T47D (cell line): ENCODE measurements at regions not wholly inside any gene's neighbourhood (a gene's known extent, or its start where the extent isn't known, plus 50 kb on each side); places are given as distances from the start of the nearest gene placed in this dataset.

ENCODE experiments used
- DNase-seq, 2 experiments: peaks; one replicate each; pipeline versions ENCODE4 v3.0.0 to v3.0.0-alpha.2; 2011 to 2012; ENCODE audit warnings: low read depth in 1 of 2, low spot score in 1 of 2
- JUND ChIP-seq: IDR thresholded peaks from 2 replicates; pipeline ENCODE4 v1.6.1; 2012; ENCODE audit warnings: low read depth
- in situ Hi-C: cut with HindIII; loops from 2 replicates; pipeline ENCODE4 v1.10.0; 2016; ENCODE audit warnings: low sequenced_read_pairs, low pct_unique_long_range_greater_than_20kb

DNA sequence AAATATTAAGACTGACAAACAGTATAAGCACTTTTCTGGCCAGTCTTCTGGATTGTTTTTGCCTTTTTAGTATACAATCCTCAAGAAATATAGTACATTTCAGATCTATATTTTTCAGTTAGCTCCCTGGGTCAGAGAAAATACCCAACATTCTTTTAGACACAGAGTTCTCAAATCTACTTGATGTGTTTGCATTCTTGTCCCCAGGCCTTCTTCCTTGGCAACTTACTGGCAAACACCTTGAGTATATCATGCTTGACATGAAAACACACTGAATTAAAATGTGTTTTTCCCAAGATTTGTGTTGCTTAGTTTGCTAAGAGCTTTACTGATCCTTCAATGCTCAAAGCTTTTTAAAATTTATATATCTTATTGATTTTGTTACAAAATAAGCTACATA lies 1413.1 kb upstream of the CDH9 start:
- in situ Hi-C loops, result no loop called here
- DNase-seq, result no peak
- no peak for TF ChIP-seq JUND

DNA sequence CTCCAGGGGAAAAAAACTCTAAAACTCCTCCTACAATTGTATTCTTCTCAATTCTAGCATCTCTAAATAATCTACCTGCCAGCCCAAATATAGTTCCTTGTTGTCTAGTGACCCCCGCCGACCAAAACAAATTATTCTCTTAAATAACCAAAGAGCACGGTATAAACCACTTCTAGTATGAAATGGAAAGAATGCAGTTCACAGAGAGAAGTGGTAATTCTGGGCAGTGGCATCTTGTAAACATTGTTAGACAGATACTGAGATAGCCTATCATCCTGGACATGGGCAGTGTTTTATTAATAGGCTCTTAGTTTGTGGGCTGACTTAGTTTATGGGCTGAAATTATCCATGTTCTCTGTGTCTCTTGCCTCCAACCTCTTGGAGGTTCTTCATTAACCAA lies 1412.6 kb upstream of the CDH9 start:
- in situ Hi-C loops, result no loop called here
- no peak for DNase-seq
- no peak for TF ChIP-seq JUND

DNA sequence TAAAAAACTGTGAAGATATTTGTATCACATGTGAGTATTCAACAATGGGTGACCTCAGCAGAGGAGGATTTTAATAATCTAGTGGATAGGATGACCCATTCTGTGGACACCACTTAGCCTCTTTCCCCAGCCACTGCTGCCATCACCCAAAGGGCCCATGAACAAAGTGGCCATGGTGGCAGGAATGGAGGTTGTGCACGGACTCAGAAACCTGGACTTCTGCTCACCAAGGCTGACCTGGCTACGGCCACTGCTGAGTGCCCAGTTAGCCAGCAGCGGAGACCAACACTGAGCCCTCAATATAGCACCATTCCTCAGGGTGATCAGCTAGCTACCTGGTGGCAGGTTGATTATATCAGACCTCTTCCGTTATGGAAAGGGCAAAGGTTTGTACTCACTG lies 1410.4 kb upstream of the CDH9 start:
- DNase-seq, result no peak
- in situ Hi-C loops, result no loop called here
- TF ChIP-seq JUND, result no peak

DNA sequence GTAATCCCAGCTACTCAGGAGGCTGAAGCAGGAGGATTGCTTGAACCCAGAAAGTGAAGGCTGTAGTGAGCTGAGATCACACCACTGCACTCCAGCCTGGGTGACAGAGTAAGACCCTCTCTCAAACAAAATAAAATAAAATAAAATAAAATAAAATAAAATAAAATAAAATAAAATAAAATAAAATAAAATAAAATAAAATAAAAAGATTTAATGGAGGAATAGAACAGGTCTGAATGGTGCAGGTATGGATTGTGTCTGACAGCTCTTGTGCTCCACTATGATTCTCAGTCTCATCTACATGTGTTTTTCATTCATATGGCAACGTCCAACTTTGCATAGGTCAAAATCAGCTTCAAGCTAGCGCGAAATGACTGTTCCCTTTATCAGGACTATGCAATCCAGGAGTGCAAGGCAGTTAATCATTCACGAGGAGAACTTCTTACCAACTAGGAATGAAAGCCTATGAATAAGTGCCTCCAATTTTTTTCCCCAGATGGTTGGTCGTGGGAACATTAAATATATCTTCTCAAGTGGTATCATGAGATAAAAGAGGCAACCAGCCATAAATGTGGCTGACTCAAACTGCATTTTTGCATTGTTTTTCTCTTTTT lies 1392.3 kb upstream of the CDH9 start:
- TF ChIP-seq JUND, result no peak
- no peak for DNase-seq
- in situ Hi-C loops, result no loop called here

DNA sequence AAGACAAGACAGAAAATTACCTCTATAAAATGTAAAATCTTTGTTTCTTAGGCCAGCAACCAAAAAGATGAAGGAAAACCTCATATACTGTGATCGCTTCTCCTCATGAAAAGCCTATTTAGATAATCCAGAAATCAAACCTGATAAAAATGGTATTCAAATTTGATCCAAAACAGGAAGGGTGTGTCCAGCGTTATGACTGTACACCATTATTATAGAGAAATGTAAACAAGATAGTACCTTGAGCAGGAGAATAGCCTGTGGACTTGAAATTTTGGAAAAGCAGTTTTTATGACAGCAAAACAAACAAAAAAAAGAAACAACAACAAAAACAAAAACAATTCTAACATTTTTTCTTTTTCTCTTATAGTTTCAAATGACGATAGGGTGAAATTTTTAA lies 1382.8 kb upstream of the CDH9 start:
- in situ Hi-C loops, result no loop called here
- no peak for DNase-seq
- no peak for TF ChIP-seq JUND

DNA sequence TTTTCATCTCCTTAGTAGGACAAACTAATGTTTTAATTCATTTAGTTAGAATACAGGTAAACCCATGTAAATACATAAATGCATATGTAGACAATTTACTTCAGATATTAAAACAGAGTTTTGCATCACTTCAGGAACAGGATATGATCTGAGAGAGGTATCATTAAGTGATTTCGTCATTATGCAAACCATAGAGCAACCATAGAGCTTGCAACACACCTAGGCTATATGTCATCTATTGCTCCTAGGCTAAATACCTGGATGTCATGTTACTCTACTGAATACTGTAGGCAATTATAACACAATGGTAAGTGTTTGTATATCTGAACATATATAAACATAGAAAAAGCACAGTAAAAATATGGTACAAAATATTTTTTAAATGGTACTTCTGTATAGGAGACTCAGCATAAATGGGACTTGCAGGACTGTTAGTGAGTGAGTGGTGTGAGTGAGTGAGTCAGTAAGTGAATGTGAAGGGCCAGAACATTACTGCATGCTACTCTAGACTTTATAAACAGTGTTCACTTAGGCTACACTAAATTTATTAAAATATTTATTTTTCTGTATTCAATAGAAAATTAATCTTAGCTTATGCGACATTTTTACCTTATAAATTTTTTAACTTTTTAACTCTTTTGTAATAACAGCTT lies 1377.5 kb upstream of the CDH9 start:
- in situ Hi-C loops, result no loop called here
- no peak for TF ChIP-seq JUND
- peak in 1 of 2 experiments; percentile 5 for DNase-seq

DNA sequence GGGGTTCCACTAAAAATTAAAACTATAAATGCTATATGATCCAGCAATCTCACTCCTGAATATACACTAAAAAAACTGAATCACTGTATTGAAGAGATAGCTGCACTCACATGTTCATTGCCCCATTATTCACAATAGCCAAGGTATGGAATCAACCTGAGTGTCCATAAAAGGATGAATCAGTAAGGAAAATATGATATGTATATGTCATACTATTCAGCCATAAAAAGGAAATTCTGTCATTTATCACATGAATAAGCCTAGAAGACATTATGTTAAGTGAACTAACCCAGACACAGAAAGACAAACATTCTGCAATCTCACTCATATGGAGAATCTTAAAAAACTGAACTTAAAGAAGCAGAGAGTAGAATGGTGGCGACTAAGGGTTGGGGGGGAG lies 1376.2 kb upstream of the CDH9 start:
- no peak for TF ChIP-seq JUND
- in situ Hi-C loops, result no loop called here

DNA sequence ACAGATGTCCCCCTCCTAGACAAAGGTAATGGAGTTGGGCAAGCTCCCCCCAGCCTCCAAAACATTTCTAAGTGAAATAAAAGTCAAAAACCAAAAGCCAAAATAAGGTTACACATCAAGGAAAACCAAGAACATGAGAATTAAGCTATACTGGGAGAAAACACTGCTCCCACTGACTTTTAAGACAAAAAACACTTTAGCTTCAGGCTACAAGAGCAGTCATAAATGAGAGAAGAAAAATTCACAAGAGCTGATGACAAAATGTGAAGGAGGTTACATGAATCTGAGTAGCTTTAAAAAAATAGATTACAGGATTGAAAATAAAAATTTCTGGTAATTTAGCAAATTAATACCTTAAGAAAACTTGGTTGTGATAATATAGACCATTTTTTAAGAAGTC lies 1370.3 kb upstream of the CDH9 start:
- DNase-seq, result no peak
- in situ Hi-C loops, result no loop called here
- TF ChIP-seq JUND, result no peak

More for the DNA sequence above, 1376.2 kb upstream of the CDH9 start:
- no peak for DNase-seq

DNA sequence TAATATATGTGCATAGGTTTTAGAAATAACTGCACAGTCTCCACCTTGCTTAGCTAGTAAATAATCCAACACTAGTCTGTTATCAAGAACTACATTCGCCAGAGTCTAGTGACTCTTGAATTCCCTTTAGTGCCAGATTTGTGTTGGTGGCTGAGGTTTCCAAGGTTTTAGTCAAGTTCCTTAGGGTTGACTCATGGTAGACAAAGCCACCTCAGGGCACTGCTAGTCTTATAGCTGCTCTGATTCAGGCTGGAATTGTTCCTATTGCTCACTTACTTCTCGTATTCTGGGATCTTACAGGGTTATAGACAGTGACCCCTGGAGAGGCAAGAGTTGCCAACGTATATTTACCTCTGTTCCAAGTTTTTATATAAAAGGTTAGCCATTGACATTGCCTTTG lies 1369.8 kb upstream of the CDH9 start:
- peak in 1 of 2 experiments; percentile 7 for DNase-seq
- no peak for TF ChIP-seq JUND
- in situ Hi-C loops, result no loop called here

DNA sequence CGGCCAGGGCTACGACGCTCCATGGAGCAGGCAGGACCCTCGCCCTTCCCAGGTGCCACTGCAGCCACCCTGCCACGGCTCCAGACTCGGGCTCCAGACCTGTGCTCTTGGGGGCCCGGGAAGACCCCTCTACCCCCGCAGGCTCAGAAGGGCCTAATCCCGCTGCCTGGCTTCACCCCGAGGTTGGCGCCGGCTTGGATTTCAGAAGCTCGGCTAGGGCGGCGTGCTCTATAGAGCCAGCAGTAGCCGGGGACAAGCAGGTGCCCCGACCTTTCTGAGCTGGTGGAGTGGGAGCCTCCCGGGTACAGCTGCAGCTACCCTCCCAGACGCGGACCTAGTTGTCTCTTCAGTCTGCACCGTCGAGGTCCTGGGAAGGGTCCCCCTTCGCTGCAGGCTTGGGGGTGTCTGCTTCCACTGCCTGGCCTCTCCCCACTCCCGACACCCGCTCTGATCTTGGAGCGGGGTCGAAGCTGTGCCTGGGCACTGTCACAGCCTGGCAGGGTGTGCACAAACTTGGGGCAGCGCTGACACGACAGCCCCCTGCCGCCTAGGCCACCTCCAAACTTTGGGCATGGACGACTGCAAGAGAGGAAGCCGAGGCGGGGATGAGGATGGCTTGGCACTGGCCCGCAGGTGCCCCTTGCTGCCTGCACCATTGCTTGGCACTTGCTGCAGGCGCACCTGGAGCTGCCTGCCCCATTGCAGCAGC lies 1366.1 kb upstream of the CDH9 start:
- no peak for DNase-seq
- in situ Hi-C loops, result no loop called here

DNA sequence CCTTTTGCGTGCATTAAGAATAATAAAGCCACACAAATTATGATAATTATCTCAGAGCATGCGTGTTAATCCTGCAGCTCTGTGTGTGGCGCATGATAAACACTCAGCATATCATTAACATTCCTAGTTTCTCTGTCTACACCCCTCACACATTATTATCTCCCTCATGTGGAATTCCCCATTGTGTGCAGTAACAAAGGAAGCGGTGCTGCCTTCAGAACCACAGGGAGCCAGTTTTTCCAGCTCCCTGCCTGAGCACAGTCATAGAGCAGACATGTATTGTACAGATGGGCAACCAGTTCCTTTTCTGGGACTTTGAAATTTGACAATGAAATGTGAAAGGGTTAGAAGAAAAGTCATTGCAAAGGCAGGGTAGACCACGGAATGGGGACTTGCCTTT lies 1365.5 kb upstream of the CDH9 start:
- in situ Hi-C loops, result no loop called here
- DNase-seq, result peak in 1 of 2 experiments; percentile 41
- no peak for TF ChIP-seq JUND

More for the DNA sequence above, 1366.1 kb upstream of the CDH9 start:
- TF ChIP-seq JUND, result no peak

DNA sequence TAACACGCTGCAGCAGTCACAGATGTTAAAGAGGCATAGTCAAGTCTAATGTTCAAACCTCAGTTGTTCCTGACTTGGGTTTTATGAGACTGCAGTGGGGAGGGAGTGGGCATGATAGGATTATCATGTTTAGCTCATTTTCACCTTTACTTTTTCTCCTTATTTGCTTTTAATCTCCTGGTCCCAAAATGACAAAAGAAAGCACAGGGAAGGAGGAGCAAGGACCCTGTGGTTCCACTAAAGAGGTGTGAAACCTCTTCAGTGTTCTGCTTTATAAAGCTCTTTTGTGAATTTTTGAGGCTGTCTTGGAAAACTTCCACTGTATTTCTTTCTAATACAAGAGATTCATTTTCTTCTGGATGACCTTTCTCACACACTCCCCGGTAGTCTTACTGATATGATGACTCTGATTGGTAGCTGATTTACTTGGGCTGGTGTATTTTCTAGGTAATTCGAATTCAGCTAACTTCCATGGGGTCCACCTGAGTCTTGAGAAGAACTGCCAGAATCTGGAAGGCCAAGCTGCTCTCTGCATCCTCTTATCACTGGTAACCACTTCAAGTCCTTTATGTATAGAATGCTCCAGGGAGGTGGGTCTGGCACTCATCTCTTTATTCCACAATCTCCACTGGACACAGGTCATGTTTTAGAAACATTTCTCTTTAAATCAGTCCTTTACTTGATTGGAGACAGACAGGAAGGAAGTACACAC lies 1364.4 kb upstream of the CDH9 start:
- in situ Hi-C loops, result no loop called here
- TF ChIP-seq JUND, result no peak
- no peak for DNase-seq

DNA sequence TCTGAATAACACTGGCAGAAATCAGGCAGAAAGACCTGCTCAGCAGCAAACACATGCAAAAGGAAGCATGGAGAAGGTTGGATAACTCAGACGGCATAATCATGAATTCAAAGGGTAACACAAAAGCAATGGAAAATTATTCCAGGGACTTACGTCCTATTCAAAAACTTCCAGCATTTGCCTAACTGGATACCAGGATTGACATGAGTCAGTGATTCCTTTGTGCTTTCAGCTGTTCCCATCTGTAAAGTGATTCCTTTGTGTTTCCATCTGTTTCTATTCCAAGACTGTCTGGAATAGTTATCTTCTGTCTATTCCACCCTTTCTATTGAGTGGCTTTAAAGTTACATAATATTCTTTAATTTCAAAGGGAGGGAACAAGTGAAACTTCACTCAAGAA lies 1361.7 kb upstream of the CDH9 start:
- TF ChIP-seq JUND, result no peak
- no peak for DNase-seq
- in situ Hi-C loops, result no loop called here
